HepG2 (cell line): ENCODE measurements at regions not wholly inside any gene's neighbourhood (a gene's known extent, or its start where the extent isn't known, plus 50 kb on each side); places are given as distances from the start of the nearest gene placed in this dataset.

Source experiments
- ERF ChIP-seq: IDR thresholded peaks from 2 replicates; pipeline ENCODE4 v1.6.1; 2018; ENCODE audit warnings: missing biosample characterization, missing genetic modification reagents
- HNF4G ChIP-seq, 2 experiments: sonication (generic) in 1 of 2; formaldehyde crosslinking in 1 of 2; IDR thresholded peaks; 2 replicates each; pipeline versions ENCODE4 v1.4.0 to v1.6.1; 2011 to 2020; ENCODE audit warnings: borderline replicate concordance in 2 of 2, low read depth in 2 of 2, mild to moderate bottlenecking in 2 of 2, low read length in 1 of 2, missing genetic modification reagents in 1 of 2, moderate library complexity in 1 of 2
- POLR2A ChIP-seq, 2 experiments: IDR thresholded peaks; 2 replicates each; pipeline ENCODE4 v1.6.1; 2011; ENCODE audit warnings: low read depth in 2 of 2, low read length in 2 of 2, mild to moderate bottlenecking in 1 of 2, moderate library complexity in 1 of 2; ENCODE audit not compliant: insufficient read depth in 1 of 2
- SNAPC5 ChIP-seq: sonication (generic); formaldehyde crosslinking; IDR thresholded peaks from 2 replicates; pipeline ENCODE4 v1.8.1; 2023; ENCODE audit warnings: mild to moderate bottlenecking, missing genetic modification reagents, borderline replicate concordance

- TF ChIP-seq HNF4G (IDR thresholded peaks at IDR 0.05; ENCODE audit: borderline replicate concordance, low read depth, low read length) (no peak), HNF4G (CRISPR knock-in tag; IDR thresholded peaks at IDR 0.05; ENCODE audit: borderline replicate concordance, low read depth) (no peak), ERF (no peak), SNAPC5 (CRISPR knock-in tag) (no peak), POLR2A (IDR thresholded peaks at IDR 0.05; ENCODE audit: insufficient read depth in 1 of 2, low read depth in 2 of 2, low read length in 2 of 2) (no peak)
Measured at GRCh38 chr9:106669835-106670234, 193.1 kb upstream of the ZNF462 start.
